Keratinocyte (primary cell): ENCODE measurements at regions not wholly inside any gene's neighbourhood (a gene's known extent, or its start where the extent isn't known, plus 50 kb on each side); places are given as distances from the start of the nearest gene placed in this dataset.

Experiments used
- DNase-seq: peaks from one replicate; pipeline ENCODE4 v3.0.0-alpha.2; 2011; ENCODE audit warnings: low read depth, missing footprints, low spot score
- FAIRE-seq: peaks from 2 replicates; lab custom pipeline; 2011; peaks lifted over from hg19 to GRCh38; lab: Jason Lieb, UNC
- H2AFZ ChIP-seq: 2 replicates; pipeline ENCODE4 v1.6.0; 2012; ENCODE audit warnings: low read length, control low read depth, inconsistent platforms; ENCODE audit not compliant: control insufficient read depth
- H3K27ac ChIP-seq: 2 replicates; pipeline ENCODE4 v1.5.1; 2011; ENCODE audit warnings: low read length; ENCODE audit not compliant: control insufficient read depth, insufficient read depth
- H3K27me3 ChIP-seq: 3 replicates; pipeline ENCODE4 v1.6.0; 2011; ENCODE audit warnings: low read length; ENCODE audit not compliant: control insufficient read depth, insufficient read depth; ENCODE audit errors: extremely low read depth
- H3K36me3 ChIP-seq, 2 experiments: 2 replicates in 1 of 2; 3 replicates in 1 of 2; pipeline ENCODE4 v1.5.1; 2011; ENCODE audit warnings: low read length in 2 of 2, mild to moderate bottlenecking in 1 of 2; ENCODE audit not compliant: control insufficient read depth in 2 of 2, insufficient read depth in 2 of 2; ENCODE audit errors: extremely low read depth in 1 of 2
- H3K4me1 ChIP-seq: 3 replicates; pipeline ENCODE4 v1.5.1; 2011; ENCODE audit warnings: low read length; ENCODE audit not compliant: control insufficient read depth, insufficient read depth; ENCODE audit errors: extremely low read depth
- H3K4me2 ChIP-seq: 3 replicates; pipeline ENCODE4 v1.6.0; 2011; ENCODE audit warnings: low read depth, low read length; ENCODE audit not compliant: control insufficient read depth, insufficient read depth; ENCODE audit errors: extremely low read depth
- H3K4me3 ChIP-seq, 3 experiments: fragments of 200-600 bp in 1 of 3; sonication (generic) in 1 of 3; 2 replicates in 2 of 3; 3 replicates in 1 of 3; pipeline ENCODE4 v1.5.1; 2011 to 2016; ENCODE audit warnings: low read length in 3 of 3, mild to moderate bottlenecking in 3 of 3, control low read depth in 2 of 3, inconsistent platforms in 1 of 3, low read depth in 1 of 3, mixed read lengths in 1 of 3, mixed run types in 1 of 3, moderate library complexity in 1 of 3; ENCODE audit not compliant: control insufficient read depth in 2 of 3, insufficient read depth in 2 of 3; ENCODE audit errors: extremely low read depth in 1 of 3
- H3K79me2 ChIP-seq: 2 replicates; pipeline ENCODE4 v1.6.0; 2012; ENCODE audit warnings: low read length; ENCODE audit not compliant: control insufficient read depth, insufficient read depth
- H3K9ac ChIP-seq: 3 replicates; pipeline ENCODE4 v1.6.0; 2011; ENCODE audit warnings: low read length; ENCODE audit not compliant: control insufficient read depth, insufficient read depth; ENCODE audit errors: extremely low read depth
- H3K9me1 ChIP-seq: 3 replicates; pipeline ENCODE4 v1.6.0; 2011; ENCODE audit warnings: low read length; ENCODE audit not compliant: control insufficient read depth, insufficient read depth; ENCODE audit errors: extremely low read depth
- H3K9me3 ChIP-seq: 2 replicates; pipeline ENCODE4 v1.5.1; 2012; ENCODE audit warnings: low read depth, low read length; ENCODE audit not compliant: control insufficient read depth
- H4K20me1 ChIP-seq: 3 replicates; pipeline ENCODE4 v1.6.0; 2011; ENCODE audit warnings: low read length; ENCODE audit not compliant: control insufficient read depth, insufficient read depth; ENCODE audit errors: extremely low read depth
- EZH2 ChIP-seq: IDR thresholded peaks from one replicate; pipeline ENCODE4 v1.6.1; 2012; ENCODE audit warnings: inconsistent platforms, mild to moderate bottlenecking, low read length, moderate library complexity
- dilution Hi-C: fragments of 300-500 bp; cut with MboI; formaldehyde crosslinking; loops from one replicate; pipeline ENCODE4 v1.7.0; 2020; ENCODE audit warnings: low sequenced_read_pairs; ENCODE audit not compliant: extremely low pct_ligation_motif_present
- TF ChIP-seq, protein P1 (sequence below), 3 experiments: IDR thresholded peaks in 1 of 3; conservative IDR thresholded peaks in 1 of 3; optimal IDR thresholded peaks in 1 of 3; 2 replicates in 2 of 3; 3 replicates in 1 of 3; pipeline versions ENCODE3 to v1.5.1; 2011; ENCODE audit warnings: low read length in 3 of 3, mild to moderate bottlenecking in 3 of 3, moderate library complexity in 2 of 3, control low read depth in 1 of 3, inconsistent platforms in 1 of 3; ENCODE audit not compliant: insufficient read depth in 2 of 3; ENCODE audit errors: extremely low read depth in 1 of 3

DNA sequence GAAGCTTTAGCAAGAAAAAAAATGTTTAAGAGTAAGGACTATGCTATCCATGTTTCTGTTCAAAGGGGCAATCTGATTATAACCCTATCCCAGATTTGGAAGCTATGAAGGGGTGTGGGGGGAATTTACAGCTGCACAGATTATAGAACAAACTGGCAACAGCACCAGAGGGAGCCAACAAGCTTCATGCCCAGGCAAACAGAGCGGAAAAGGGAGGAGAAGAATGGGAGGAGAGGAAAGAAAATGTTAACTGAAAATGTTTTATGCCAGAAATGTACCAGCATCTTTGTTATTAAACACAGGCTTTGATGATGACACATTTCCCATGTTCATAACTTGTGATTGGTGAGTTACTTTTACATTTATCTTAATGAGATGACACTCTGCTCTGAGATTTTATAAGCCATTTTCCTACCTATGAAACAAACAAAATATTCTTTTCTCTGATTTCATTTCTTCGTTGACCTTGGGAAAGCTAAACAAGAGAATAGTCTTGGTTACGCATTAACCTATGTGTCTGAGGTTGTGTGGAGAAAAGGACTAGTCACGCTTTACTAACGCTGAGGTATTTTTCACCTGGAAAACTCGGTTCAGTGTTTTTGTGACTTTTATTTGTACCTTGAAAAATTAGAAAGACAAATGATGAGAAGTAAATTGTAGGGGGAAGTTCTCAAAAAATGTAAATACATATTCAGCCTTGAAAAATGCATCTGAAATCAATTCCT is 235.8 kb upstream of the MIR17HG start:
- H3K27ac ChIP-seq: no peak overlapping the region
- no peak overlapping the region for H3K4me2 ChIP-seq
- H3K27me3 ChIP-seq: no peaks in the 10 kb centered on the region
- H3K4me1 ChIP-seq: no peaks in the 10 kb centered on the region
- no peaks in the 10 kb centered on the region for H3K36me3 ChIP-seq
- no peaks in the 10 kb centered on the region for H3K9me3 ChIP-seq
- no peak overlapping the region for H3K4me3 ChIP-seq
- FAIRE-seq (no peak), DNase-seq (no peak)
- H3K79me2 ChIP-seq: no peaks in the 10 kb centered on the region
- no peaks in the 10 kb centered on the region for H4K20me1 ChIP-seq
- H2AFZ ChIP-seq: no peak overlapping the region
- dilution Hi-C loops: no loop called here
- H3K9ac ChIP-seq: no peak overlapping the region
- TF ChIP-seq, protein P1, sequence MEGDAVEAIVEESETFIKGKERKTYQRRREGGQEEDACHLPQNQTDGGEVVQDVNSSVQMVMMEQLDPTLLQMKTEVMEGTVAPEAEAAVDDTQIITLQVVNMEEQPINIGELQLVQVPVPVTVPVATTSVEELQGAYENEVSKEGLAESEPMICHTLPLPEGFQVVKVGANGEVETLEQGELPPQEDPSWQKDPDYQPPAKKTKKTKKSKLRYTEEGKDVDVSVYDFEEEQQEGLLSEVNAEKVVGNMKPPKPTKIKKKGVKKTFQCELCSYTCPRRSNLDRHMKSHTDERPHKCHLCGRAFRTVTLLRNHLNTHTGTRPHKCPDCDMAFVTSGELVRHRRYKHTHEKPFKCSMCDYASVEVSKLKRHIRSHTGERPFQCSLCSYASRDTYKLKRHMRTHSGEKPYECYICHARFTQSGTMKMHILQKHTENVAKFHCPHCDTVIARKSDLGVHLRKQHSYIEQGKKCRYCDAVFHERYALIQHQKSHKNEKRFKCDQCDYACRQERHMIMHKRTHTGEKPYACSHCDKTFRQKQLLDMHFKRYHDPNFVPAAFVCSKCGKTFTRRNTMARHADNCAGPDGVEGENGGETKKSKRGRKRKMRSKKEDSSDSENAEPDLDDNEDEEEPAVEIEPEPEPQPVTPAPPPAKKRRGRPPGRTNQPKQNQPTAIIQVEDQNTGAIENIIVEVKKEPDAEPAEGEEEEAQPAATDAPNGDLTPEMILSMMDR (optimal IDR thresholded peaks at IDR 0.05 in 1 of 3, IDR thresholded peaks at IDR 0.05 in 1 of 3, conservative IDR thresholded peaks at IDR 0.05 in 1 of 3; ENCODE audit: extremely low read depth in 1 of 3, insufficient read depth in 2 of 3, low read length in 3 of 3): no peak
- TF ChIP-seq EZH2: no peak
- no peaks in the 10 kb centered on the region for H3K9me1 ChIP-seq

DNA sequence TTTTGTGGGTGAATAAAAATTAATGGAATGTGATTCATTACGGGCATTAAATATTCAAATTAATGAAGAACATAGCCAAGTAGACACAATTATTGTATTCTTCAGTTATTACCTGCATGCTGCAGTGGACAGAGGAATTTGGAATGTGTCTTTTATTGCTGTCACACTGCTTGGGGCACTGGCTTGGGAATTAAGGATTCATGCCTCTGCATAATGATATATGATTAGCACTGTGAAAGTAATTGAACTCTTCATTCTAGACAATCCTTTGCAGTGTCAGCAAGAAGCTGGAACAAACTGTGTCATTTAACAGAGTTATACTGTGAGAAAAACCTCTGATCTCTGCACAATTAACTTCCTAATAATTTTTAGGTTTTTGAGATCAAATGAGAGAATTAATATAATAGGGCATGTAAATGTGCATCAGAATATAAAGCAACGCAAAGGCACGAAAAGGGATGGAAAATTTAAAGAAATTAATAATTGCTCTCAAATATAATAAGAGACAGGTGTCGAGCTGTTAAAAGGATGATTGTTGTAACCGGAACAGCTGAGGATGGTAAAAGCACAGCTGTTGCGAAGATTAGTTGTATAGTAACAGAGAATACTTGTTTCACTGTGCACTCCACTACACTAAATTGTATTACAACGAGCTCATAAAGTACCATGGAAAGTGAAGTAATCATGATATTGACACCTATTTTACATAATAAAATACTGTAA is 235.1 kb upstream of the MIR17HG start:
- no peaks in the 10 kb centered on the region for H3K9me1 ChIP-seq
- FAIRE-seq (no peak), DNase-seq (no peak)
- TF ChIP-seq EZH2: no peak
- TF ChIP-seq, protein P1 (optimal IDR thresholded peaks at IDR 0.05 in 1 of 3, IDR thresholded peaks at IDR 0.05 in 1 of 3, conservative IDR thresholded peaks at IDR 0.05 in 1 of 3; ENCODE audit: extremely low read depth in 1 of 3, insufficient read depth in 2 of 3, low read length in 3 of 3): no peak
- H3K4me3 ChIP-seq: no peak overlapping the region
- no peaks in the 10 kb centered on the region for H3K79me2 ChIP-seq
- H3K36me3 ChIP-seq: no peaks in the 10 kb centered on the region
- H3K9me3 ChIP-seq: no peaks in the 10 kb centered on the region
- H4K20me1 ChIP-seq: no peaks in the 10 kb centered on the region
- no peak overlapping the region for H2AFZ ChIP-seq
- dilution Hi-C loops: no loop called here
- no peaks in the 10 kb centered on the region for H3K27me3 ChIP-seq
- no peak overlapping the region for H3K9ac ChIP-seq
- no peak overlapping the region for H3K27ac ChIP-seq
- no peaks in the 10 kb centered on the region for H3K4me1 ChIP-seq
- no peak overlapping the region for H3K4me2 ChIP-seq
